SK-N-SH treated with all-trans-retinoic acid at 6 μM for 48 hours (cell line): ENCODE measurements at regions not wholly inside any gene's neighbourhood (a gene's known extent, or its start where the extent isn't known, plus 50 kb on each side); places are given as distances from the start of the nearest gene placed in this dataset.

Source experiments
- ARNTL ChIP-seq: fragments of 450-650 bp; formaldehyde crosslinking; IDR thresholded peaks from 2 replicates; pipeline ENCODE4 v1.5.0; 2020; ENCODE audit warnings: low read depth, mild to moderate bottlenecking, moderate library complexity, borderline replicate concordance
- CSRNP3 ChIP-seq: fragments of 250-450 bp; sonication (Bioruptor Pico); IDR thresholded peaks from 2 replicates; pipeline ENCODE4 v1.5.1; 2021; ENCODE audit warnings: mild to moderate bottlenecking, moderate library complexity
- ESRRG ChIP-seq: fragments of 250-450 bp; sonication (Bioruptor Pico); IDR thresholded peaks from 2 replicates; pipeline ENCODE4 v1.6.1; 2021; ENCODE audit warnings: mild to moderate bottlenecking
- ISL1 ChIP-seq: fragments of 250-450 bp; sonication (Bioruptor Pico); IDR thresholded peaks from 2 replicates; pipeline ENCODE4 v2.1.2; 2022; ENCODE audit warnings: mild to moderate bottlenecking, moderate library complexity
- PATZ1 ChIP-seq: fragments of 250-450 bp; sonication (Bioruptor Pico); IDR thresholded peaks from 2 replicates; pipeline ENCODE4 v1.8.0; 2020; ENCODE audit warnings: mild to moderate bottlenecking, moderate library complexity, borderline replicate concordance
- SNAI2 ChIP-seq: fragments of 250-450 bp; sonication (Bioruptor Pico); IDR thresholded peaks from 2 replicates; pipeline ENCODE4 v1.5.0; 2020; ENCODE audit warnings: mild to moderate bottlenecking, moderate library complexity
- ZNF70 ChIP-seq: fragments of 450-650 bp; formaldehyde crosslinking; IDR thresholded peaks from 2 replicates; pipeline ENCODE4 v1.5.0; 2020; ENCODE audit warnings: mild to moderate bottlenecking, moderate library complexity

GRCh38 chr2:40874380-40874779 is 422.5 kb upstream of the SLC8A1 start:
- TF ChIP-seq ARNTL (CRISPR knock-in tag) (no peak), ISL1 (CRISPR knock-in tag) (no peak), PATZ1 (CRISPR knock-in tag) (no peak), ZNF70 (CRISPR knock-in tag) (no peak), CSRNP3 (CRISPR knock-in tag) (no peak), SNAI2 (CRISPR knock-in tag) (no peak), ESRRG (CRISPR knock-in tag) (no peak)
